IPS DF 6.9 (cell line): ENCODE measurements at regions not wholly inside any gene's neighbourhood (a gene's known extent, or its start where the extent isn't known, plus 50 kb on each side); places are given as distances from the start of the nearest gene placed in this dataset.

Experiments used
- DNase-seq: peaks from one replicate; pipeline ENCODE4 v3.0.0-alpha.2; 2013; ENCODE audit warnings: low read depth, low spot score
- H3K27ac ChIP-seq: one replicate; pipeline ENCODE4 v1.5.1; 2013; ENCODE audit warnings: low read length, control low read depth
- H3K27me3 ChIP-seq: 2 replicates; pipeline ENCODE4 v1.6.1; 2013; ENCODE audit warnings: mild to moderate bottlenecking, low read length; ENCODE audit not compliant: control insufficient read depth, insufficient read depth
- H3K36me3 ChIP-seq: 2 replicates; pipeline ENCODE4 v1.6.1; 2013; ENCODE audit warnings: low read length; ENCODE audit not compliant: control insufficient read depth, insufficient read depth
- H3K4me1 ChIP-seq: 2 replicates; pipeline ENCODE4 v1.6.1; 2013; ENCODE audit warnings: low read length; ENCODE audit not compliant: control insufficient read depth, insufficient read depth
- H3K4me3 ChIP-seq: 2 replicates; pipeline ENCODE4 v1.5.1; 2013; ENCODE audit warnings: mild to moderate bottlenecking, low read length
- H3K9me3 ChIP-seq: 2 replicates; pipeline ENCODE4 v1.6.1; 2013; ENCODE audit warnings: low read length, inconsistent platforms; ENCODE audit not compliant: control insufficient read depth, insufficient read depth
- WGBS: extraction: QIAGEN DNeasy Blood & Tissue Kit; methylation state at CpG from one replicate; pipeline ENCODE4 v1.1.7; 2013; ENCODE audit warnings: mixed read lengths, missing lambda C conversion rate; ENCODE audit not compliant: insufficient read length, insufficient coverage; 5-methylcytosine and 5-hydroxymethylcytosine counted together

DNA sequence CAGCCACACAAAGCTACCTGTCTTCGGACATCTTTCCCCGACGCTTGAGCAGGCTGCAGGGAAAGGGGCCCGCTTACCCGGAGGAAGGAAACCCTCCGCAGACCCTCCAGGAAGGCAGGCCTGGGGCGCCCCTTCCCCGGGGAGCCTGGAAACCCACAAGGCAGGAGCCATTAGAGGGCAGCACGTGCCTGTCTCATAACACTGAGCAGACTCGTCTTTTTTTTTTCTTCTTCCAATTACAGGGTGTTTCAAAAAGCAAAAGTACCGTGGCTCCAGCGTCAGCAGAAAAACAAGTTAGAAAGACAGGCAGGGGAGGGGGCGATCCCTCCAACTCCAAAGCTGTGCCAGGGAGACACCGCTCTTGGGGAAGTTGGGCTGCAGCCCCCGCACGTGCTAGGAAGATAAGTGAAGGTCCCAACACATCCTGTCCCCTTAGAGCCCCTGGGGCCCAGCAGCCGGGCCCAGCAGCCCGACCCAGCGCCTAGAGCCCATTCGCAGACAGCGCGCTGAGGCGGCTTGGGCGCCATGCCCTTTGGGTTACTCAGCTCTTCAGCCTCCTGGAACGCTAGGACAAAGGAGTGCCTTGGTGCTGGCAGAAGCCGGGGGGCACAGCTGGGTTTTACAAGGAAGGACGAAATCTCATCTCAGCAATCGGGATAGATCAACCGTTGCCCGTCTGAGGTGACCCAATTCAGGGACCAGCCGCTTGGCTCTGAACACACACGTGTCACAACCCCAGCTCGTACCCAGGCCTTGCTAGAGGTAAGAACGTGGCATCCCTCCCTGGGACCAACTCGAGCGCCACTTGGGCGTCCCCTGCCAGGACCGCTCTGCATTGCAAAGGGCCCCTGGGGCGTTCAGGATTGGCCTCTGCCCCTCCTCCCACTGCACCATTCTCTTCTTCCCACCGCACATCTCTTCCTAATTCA lies 136.3 kb downstream of the LY86 start:
- no peak overlapping the region for H3K4me3 ChIP-seq

GRCh38 chr6:6725468-6726209 lies 137.1 kb downstream of the LY86 start:
- no peaks in the 10 kb centered on the region for H3K9me3 ChIP-seq
- no peak for DNase-seq
- H3K36me3 ChIP-seq = no peaks in the 10 kb centered on the region
- peaks cover 12% of the 10 kb centered on the region; the same call in 1 of the 2 replicates for H3K4me1 ChIP-seq
- WGBS = no CpG with 5 or more reads among the region's 15 CpGs
- H3K27me3 ChIP-seq = no peaks in the 10 kb centered on the region
- no peak overlapping the region for H3K4me3 ChIP-seq
- no peak overlapping the region for H3K27ac ChIP-seq

More for the DNA sequence above, 136.3 kb downstream of the LY86 start:
- Histone ChIP-seq H3K9me3 (no peaks in the 10 kb centered on the region), H3K27ac (no peak overlapping the region), H3K27me3 (no peaks in the 10 kb centered on the region), H3K36me3 (no peaks in the 10 kb centered on the region), H3K4me1 (peaks cover 12% of the 10 kb centered on the region; the same call in 1 of the 2 replicates)
- DNase-seq = no peak
- WGBS = no CpG with 5 or more reads among the region's 40 CpGs

DNA sequence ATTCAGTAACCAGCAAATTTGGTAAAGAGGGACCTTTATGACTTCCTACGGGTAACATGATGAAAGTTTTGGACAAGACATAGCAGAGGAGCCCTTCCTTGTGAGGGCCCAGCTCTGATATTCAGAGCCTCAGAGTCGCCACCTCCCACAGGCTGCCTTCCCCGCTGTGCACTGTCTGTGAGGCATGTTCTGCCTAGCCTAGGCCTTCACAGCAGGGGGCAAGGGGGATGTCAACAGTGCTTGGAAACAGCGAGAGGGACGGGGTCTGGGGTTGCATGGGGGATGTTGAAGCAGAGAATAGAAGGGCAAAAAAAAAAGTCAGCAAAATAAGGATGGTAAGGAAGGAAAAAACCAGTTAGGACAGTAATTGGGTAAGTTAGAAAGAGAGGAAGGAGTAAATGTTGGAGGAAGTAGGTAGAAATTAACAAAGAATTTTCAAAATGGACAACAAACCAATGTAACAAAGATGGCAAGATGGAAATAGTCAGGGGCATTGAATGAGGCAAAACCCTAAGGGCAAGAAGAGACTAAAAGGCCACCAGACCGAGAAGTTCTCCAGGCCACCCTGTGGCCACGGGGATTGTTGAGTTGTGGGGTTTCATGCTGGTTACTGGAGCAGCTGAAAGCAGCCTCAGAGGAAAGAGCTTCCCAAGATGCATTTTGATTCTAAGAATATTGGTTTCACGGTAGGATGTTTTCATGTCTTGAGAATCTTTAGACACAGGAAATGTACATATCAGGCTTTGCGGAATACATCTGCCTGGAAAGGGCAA lies 139.8 kb downstream of the LY86 start:
- Histone ChIP-seq H3K9me3 (no peaks in the 10 kb centered on the region), H3K27me3 (no peaks in the 10 kb centered on the region), H3K27ac (no peak overlapping the region), H3K36me3 (no peaks in the 10 kb centered on the region), H3K4me3 (no peak overlapping the region), H3K4me1 (peaks cover 12% of the 10 kb centered on the region; the same call in 1 of the 2 replicates)
- DNase-seq = no peak
- WGBS = no CpG with 5 or more reads among the region's 9 CpGs

- H3K27me3 ChIP-seq = no peaks in the 10 kb centered on the region
- WGBS = no CpG with 5 or more reads among the region's 1 CpG
- H3K36me3 ChIP-seq = no peaks in the 10 kb centered on the region
- DNase-seq = no peak
- no peak overlapping the region for H3K27ac ChIP-seq
- peaks cover 6% of the 10 kb centered on the region; the same call in 1 of the 2 replicates for H3K4me1 ChIP-seq
- no peaks in the 10 kb centered on the region for H3K9me3 ChIP-seq
- no peak overlapping the region for H3K4me3 ChIP-seq
Observed at GRCh38 chr6:6729971-6730370, 141.5 kb downstream of the LY86 start.

DNA sequence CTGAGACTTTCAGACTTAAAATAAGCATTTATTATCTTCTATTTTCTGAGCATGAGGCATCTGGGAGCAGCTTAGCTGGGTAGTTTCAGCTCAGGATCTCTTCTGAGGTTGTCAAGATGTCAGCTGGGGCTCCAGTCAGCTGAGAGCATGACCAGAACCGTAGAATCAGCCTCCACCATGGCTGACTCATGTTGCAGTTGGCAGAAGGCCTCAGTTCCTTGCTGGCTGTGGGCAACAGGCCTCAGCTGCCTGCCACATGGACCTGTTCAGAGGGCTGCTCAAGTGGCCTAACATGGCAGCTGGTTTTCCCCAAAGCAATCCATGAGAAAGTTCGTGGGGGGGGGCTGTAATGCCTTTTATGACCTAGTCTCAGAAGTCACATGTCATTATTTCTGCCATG lies 142.3 kb downstream of the LY86 start:
- no peak for DNase-seq
- no peaks in the 10 kb centered on the region for H3K27me3 ChIP-seq
- H3K4me1 ChIP-seq = 0 out of 2 replicates have a peak, but pooled peaks cover 2% of the 10 kb centered on the region
- no peak overlapping the region for H3K4me3 ChIP-seq
- H3K36me3 ChIP-seq = no peaks in the 10 kb centered on the region
- WGBS = no CpG with 5 or more reads among the region's 2 CpGs
- no peaks in the 10 kb centered on the region for H3K9me3 ChIP-seq
- no peak overlapping the region for H3K27ac ChIP-seq

DNA sequence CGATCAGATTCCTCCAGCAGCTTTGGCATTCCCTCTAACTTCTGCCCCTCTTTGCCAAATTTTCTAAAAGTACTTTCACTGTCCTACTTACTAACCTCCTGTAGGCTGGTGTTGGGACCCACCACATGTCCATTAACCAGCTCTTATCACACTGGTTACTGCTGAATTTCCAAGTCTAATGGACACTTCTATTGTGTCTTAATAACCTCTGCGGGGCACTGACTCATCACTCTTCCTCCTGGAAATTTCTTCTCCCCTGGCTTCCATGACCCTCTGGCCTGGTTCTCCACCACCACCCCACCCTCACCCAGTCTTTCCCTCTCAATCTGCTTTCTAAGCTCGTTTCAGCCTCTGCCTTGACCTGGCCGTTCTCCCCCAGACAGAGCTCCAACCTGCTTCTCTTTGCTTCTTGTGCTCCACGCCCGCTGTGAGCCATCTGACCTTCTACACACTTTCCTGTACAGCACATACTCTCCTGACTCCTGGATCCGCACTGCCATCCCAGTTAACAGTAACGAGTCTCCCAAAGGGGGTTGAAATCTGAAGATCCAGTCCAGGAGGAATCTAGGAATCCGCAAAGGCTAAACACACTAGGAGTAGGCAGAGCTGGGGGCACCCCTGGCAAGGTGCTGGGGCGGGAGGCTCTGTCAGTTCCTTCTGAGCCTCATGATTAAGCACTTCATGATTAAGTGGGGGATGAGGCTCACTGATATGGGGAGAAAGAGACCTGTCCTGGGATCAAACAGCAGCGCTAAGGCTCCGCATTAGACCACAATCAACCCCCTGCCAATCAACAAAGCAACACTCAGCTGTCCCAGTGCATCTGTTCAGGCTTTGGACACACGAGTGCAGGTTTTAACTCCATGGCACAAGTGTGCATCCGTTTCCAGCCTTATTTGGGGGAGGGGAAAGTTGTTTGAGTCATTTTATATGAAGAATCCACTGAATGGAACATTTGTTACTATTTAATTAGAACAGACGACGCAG lies 146.3 kb downstream of the LY86 start:
- Histone ChIP-seq H3K27ac (no peak overlapping the region), H3K4me3 (no peak overlapping the region), H3K27me3 (no peaks in the 10 kb centered on the region), H3K4me1 (peaks cover 1% of the 10 kb centered on the region; the same call in 1 of the 2 replicates), H3K9me3 (no peaks in the 10 kb centered on the region), H3K36me3 (no peaks in the 10 kb centered on the region)
- no CpG with 5 or more reads among the region's 16 CpGs for WGBS
- DNase-seq = no peak

DNA sequence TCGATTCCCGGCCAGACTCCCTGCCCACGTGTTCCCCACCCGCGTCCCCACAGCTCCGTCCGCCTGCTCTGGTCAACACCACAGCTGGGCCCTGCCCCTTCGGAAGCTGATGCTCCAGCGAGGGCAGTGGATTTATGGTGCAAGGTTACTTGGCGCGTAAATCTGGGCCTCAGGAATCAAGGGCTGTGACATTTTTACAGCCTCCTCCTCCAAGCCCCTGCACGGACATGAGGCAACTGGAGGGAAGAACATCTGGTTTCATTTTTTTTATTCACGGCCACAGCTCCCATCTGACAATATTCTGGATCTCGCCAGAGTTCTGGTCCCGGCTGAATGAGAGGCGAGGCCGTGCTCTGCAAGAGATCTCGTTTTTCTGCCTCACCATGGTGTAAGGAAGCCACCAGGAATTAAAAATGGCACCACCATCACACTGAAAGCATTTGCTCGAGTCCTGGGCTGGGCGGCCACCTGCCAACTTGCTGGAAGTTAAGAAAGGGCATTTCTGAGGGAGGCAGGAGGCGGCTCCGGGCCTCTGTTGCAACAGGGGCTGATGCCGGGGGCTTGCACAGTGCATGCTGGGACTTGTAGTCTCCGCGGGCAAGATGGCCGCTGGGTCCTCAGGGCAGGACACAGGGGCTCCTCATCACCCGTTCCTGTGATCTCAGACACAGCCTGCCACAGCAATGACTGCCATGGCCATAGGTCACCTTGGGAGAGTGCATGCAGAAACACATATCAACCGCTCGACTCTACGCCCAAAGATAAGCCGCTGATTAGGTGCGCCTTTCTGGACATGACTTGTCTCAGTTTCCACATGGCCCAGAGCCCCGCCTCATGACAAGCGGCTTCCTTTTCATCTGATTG lies 148.5 kb downstream of the LY86 start:
- Histone ChIP-seq H3K36me3 (no peaks in the 10 kb centered on the region), H3K27me3 (no peaks in the 10 kb centered on the region), H3K27ac (no peak overlapping the region), H3K9me3 (no peaks in the 10 kb centered on the region), H3K4me3 (no peak overlapping the region), H3K4me1 (peaks cover 1% of the 10 kb centered on the region; the same call in 1 of the 2 replicates)
- no CpG with 5 or more reads among the region's 34 CpGs for WGBS
- DNase-seq = no peak

DNA sequence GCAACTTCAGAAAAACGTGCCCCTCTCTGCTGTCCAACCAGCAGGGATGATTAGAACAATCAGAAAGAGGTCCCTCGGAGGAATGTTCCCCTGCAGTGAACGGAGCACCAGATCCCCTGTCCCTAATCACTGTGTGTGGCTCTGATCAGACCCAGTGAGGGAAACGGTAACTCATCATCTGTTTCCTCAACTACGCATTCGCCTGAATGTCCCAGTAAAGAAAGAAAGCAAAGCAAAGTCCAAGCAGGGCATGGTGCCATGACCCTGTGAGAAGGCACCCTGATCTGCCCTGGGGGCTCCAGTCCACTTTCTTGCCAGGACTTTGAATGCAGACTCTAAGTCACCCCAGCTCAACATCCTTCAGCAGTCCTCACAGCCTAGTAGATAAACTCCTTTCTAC lies 149.2 kb downstream of the LY86 start:
- no CpG with 5 or more reads among the region's 6 CpGs for WGBS

GRCh38 chr6:6738108-6738507 lies 149.6 kb downstream of the LY86 start:
- Histone ChIP-seq H3K36me3 (no peaks in the 10 kb centered on the region), H3K27ac (no peak overlapping the region), H3K4me1 (peaks cover 6% of the 10 kb centered on the region), H3K4me3 (no peak overlapping the region), H3K9me3 (no peaks in the 10 kb centered on the region), H3K27me3 (no peaks in the 10 kb centered on the region)
- WGBS = no CpG with 5 or more reads among the region's 2 CpGs
- DNase-seq = no peak

More for the DNA sequence above, 149.2 kb downstream of the LY86 start:
- no peaks in the 10 kb centered on the region for H3K36me3 ChIP-seq
- peaks cover 3% of the 10 kb centered on the region; the same call in 1 of the 2 replicates for H3K4me1 ChIP-seq
- no peak overlapping the region for H3K4me3 ChIP-seq
- no peak overlapping the region for H3K27ac ChIP-seq
- H3K9me3 ChIP-seq = no peaks in the 10 kb centered on the region
- no peaks in the 10 kb centered on the region for H3K27me3 ChIP-seq
- no peak for DNase-seq
